ENCODE measurements at regions not wholly inside any gene's neighbourhood (a gene's known extent, or its start where the extent isn't known, plus 50 kb on each side); places are given as distances from the start of the nearest gene placed in this dataset.

GRCh38 chr4:71231129-71232055 is 107.4 kb upstream of the SLC4A4 start:
- ATAC-seq (peak; percentile 80), DNase-seq (ENCODE audit: low spot score) (peak; percentile 84)
- intact Hi-C loops (cut with DNase I): no loop called here

- DNase-seq (ENCODE audit: low spot score) (no peak), ATAC-seq (no peak)
- intact Hi-C loops (cut with DNase I): no loop called here
These were observed 106.8 kb upstream of the SLC4A4 start for GRCh38 chr4:71232056-71232430.

DNA sequence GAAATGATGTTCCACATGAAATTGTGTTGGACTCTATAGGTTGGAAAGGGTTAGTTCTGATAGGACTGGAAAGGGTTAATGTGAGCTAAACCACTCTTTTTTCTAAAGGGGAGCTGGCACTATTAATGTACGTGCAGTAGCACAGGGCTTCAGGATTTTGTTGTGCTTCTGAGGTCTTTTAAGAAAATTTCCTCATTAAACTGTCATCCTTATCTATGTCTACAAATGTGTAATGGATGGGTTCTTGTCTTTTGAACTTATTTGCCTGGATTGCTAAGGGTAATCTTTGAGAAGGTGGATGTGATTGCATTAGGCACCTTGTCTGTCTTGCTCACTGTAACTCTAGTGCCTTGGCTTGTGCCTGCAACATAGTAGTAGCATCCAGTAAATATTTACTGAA is 106.0 kb upstream of the SLC4A4 start:
- ATAC-seq (no peak), DNase-seq (ENCODE audit: low spot score) (no peak)
- intact Hi-C loops (cut with DNase I): no loop called here

DNA sequence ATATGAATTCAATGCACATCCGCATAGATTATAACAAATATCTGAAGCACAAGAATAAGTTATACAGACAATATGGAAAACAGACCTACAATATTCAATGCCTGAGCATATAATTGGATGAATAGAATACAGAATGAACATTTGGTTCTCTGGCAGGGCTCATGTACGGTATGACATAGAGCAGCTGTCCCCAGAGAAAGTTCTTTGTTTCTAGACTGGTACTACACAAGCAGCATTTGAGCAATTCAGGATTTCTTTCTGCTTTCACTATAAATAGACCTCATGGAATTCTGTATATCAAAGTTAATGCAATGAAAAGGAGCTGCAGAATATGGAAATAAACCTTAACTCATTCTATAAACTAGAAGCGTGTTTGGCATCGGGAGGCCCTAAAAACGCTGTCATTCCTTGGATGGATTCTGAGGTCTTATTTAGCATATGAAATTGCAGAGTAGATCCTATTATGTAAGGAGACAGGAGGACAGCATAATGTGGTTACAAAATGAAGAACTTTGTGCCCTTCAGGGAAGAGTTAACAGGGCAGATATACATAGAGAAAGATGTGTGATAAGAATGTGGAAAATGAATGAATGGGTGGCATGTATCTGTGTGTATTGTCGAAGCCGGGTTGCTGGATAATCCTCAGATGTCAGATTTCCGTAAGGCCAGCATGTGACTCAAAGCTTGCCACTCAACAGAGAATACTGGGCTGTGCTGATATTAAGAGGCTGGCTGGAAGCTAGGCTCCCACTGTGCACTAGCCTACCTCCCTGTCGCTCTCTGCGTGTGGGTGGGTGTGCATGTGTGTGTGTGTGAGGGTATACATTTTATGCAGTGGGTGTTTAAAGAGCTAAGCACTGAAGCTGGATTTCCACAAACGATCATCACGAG is 103.3 kb upstream of the SLC4A4 start:
- intact Hi-C loops (cut with DNase I): no loop called here
- DNase-seq (ENCODE audit: low spot score) (no peak), ATAC-seq (peak; percentile 39)

- intact Hi-C loops (cut with DNase I): no loop called here
- ATAC-seq (no peak), DNase-seq (ENCODE audit: low spot score) (no peak)
These were observed 102.6 kb upstream of the SLC4A4 start for GRCh38 chr4:71236226-71236625.

GRCh38 chr4:71237641-71238040 is 101.2 kb upstream of the SLC4A4 start:
- ATAC-seq: no peak
- DNase-seq (ENCODE audit: low spot score): no peak
- intact Hi-C loops (cut with DNase I): no loop called here

- intact Hi-C loops (cut with DNase I): no loop called here
These were observed 99.5 kb upstream of the SLC4A4 start for GRCh38 chr4:71239365-71239764.

DNA sequence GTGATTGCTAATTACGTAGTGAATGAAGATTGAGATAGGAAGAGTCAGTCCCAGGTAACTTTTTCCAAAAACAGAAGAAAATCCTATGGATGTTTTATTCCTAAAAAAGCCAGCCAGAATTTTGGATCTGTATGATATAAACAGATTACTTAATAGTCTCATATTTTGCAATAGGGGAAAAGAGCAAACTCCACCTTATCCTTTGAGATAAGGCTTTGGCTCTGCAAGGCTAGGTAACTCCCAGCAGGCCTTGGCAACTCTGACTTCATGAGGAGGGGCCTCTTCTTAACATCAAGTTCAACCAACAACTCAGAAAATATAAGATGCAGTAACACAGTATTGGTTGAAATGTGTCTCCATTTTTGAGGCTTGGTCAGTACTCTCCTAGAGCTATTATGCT is 98.7 kb upstream of the SLC4A4 start:
- DNase-seq (ENCODE audit: low spot score): no peak
- no peak for ATAC-seq
- intact Hi-C loops (cut with DNase I): no loop called here

More at GRCh38 chr4:71239365-71239764, 99.5 kb upstream of the SLC4A4 start:
- DNase-seq (ENCODE audit: low spot score) (no peak), ATAC-seq (no peak)

- ATAC-seq (peak; percentile 45), DNase-seq (ENCODE audit: low spot score) (no peak)
- intact Hi-C loops (cut with DNase I): no loop called here
These were observed 97.1 kb upstream of the SLC4A4 start for GRCh38 chr4:71241501-71242288.

- ATAC-seq (no peak), DNase-seq (ENCODE audit: low spot score) (no peak)
- intact Hi-C loops (cut with DNase I): no loop called here
These were observed 95.6 kb upstream of the SLC4A4 start for GRCh38 chr4:71243091-71243833.

GRCh38 chr4:71247706-71248105 is 91.1 kb upstream of the SLC4A4 start:
- ATAC-seq (no peak), DNase-seq (ENCODE audit: low spot score) (no peak)
- intact Hi-C loops (cut with DNase I): no loop called here

- intact Hi-C loops (cut with DNase I): no loop called here
- peak; percentile 30 for ATAC-seq
These were observed 87.6 kb upstream of the SLC4A4 start for GRCh38 chr4:71251261-71251660.

GRCh38 chr4:71253545-71253944 is 85.3 kb upstream of the SLC4A4 start:
- intact Hi-C loops (cut with DNase I): no loop called here
- no peak for ATAC-seq
- DNase-seq (ENCODE audit: low spot score): no peak

More at GRCh38 chr4:71251261-71251660, 87.6 kb upstream of the SLC4A4 start:
- no peak for DNase-seq (ENCODE audit: low spot score)

DNA sequence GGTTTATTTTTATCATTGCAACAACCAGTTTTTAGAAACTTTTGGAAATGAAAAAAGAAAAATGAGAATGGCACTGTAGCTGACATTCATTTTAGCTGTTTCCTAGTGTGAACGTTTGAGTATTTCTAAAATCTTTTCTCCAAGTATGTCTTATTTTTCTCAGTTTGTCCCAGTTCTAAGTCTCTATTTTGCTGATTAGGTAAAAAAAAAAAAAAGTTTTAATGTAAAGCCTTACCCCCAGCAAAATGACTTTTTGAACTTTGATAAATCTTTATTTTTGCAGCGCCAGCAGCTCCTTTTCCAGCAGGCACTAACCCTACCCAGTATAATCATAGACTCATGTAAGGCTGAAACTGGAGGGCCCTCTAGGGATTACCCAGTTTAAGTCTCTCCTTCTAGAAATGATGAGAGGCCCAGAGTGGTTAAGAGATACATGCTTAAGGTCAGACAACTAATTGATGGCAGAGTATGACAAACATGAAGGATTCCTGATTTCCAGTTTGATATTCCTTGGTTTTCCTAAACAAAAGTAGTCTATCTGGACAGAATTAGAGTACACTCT is 84.3 kb upstream of the SLC4A4 start:
- DNase-seq (ENCODE audit: low spot score): no peak
- ATAC-seq: no peak
- intact Hi-C loops (cut with DNase I): no loop called here

- DNase-seq (ENCODE audit: low spot score): no peak
These were observed 82.8 kb upstream of the SLC4A4 start for GRCh38 chr4:71255976-71256375.

GRCh38 chr4:71257761-71258160 is 81.1 kb upstream of the SLC4A4 start:
- ATAC-seq (no peak), DNase-seq (ENCODE audit: low spot score) (no peak)
- intact Hi-C loops (cut with DNase I): no loop called here

More at GRCh38 chr4:71255976-71256375, 82.8 kb upstream of the SLC4A4 start:
- no peak for ATAC-seq
- intact Hi-C loops (cut with DNase I): no loop called here

- DNase-seq (ENCODE audit: low spot score): no peak
These were observed 80.5 kb upstream of the SLC4A4 start for GRCh38 chr4:71258323-71258722.

DNA sequence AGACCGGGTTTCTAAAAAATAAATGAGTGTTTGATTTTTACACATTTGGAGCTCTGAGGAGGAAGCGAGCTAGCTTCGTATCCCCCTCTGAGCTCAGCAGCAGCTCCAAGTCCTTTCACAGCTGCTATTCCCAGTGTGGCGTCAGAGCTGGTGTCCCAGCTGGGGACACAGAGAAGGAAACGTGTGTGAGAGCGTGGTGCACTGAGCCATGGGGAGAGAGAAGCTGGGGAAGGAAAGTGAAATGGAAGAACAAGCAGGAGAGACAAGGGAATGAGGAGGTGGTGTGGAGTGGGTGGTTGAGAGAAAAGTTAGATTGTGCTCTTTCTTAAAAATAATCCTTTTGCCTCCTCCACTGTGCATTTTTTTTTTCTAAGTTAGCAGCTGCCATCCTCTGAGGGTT is 79.5 kb upstream of the SLC4A4 start:
- ATAC-seq (peak; percentile 78), DNase-seq (ENCODE audit: low spot score) (peak; percentile 60)
- intact Hi-C loops (cut with DNase I): no loop called here

More at GRCh38 chr4:71258323-71258722, 80.5 kb upstream of the SLC4A4 start:
- intact Hi-C loops (cut with DNase I): no loop called here
- no peak for ATAC-seq

Data from sciatic nerve (tissue), 2 donors.